ENCODE measurements at regions not wholly inside any gene's neighbourhood (a gene's known extent, or its start where the extent isn't known, plus 50 kb on each side); places are given as distances from the start of the nearest gene placed in this dataset.

DNA sequence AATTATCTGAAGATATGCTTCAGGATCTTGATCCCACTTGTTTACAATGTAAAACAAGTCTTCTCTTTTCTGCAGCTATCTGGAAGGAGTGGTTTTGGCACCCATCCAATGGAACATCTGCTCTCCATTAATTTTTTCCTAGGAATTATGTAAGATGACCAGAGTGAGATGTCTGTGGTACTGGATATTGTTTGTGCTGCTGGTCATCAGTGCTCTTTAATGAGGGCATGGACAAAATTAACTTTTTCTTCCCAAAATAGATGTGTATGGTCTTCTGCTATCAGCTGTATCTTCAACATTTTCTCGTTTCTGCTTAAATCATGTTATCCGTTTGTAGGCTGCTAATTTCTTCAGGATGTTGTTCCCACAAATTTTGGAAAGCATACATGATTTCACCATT, 415.4 kb upstream of the KLHL1 start:
- no peak for TF ChIP-seq EZH2phosphoT487 (IDR thresholded peaks at IDR 0.05; ENCODE audit: borderline replicate concordance, low read depth)
- peak; percentile 16; the same call in 1 of the 2 replicates for TF ChIP-seq POLR2AphosphoS5 (IDR thresholded peaks at IDR 0.05; ENCODE audit: low read depth, low read length)
- peak in 1 of 2 experiments; percentile 58; a peak in 1 of 4 replicates for TF ChIP-seq EP300 (IDR thresholded peaks at IDR 0.05; ENCODE audit: borderline replicate concordance in 1 of 2, low read depth in 1 of 2, low read length in 1 of 2)
- TF ChIP-seq, protein P1, sequence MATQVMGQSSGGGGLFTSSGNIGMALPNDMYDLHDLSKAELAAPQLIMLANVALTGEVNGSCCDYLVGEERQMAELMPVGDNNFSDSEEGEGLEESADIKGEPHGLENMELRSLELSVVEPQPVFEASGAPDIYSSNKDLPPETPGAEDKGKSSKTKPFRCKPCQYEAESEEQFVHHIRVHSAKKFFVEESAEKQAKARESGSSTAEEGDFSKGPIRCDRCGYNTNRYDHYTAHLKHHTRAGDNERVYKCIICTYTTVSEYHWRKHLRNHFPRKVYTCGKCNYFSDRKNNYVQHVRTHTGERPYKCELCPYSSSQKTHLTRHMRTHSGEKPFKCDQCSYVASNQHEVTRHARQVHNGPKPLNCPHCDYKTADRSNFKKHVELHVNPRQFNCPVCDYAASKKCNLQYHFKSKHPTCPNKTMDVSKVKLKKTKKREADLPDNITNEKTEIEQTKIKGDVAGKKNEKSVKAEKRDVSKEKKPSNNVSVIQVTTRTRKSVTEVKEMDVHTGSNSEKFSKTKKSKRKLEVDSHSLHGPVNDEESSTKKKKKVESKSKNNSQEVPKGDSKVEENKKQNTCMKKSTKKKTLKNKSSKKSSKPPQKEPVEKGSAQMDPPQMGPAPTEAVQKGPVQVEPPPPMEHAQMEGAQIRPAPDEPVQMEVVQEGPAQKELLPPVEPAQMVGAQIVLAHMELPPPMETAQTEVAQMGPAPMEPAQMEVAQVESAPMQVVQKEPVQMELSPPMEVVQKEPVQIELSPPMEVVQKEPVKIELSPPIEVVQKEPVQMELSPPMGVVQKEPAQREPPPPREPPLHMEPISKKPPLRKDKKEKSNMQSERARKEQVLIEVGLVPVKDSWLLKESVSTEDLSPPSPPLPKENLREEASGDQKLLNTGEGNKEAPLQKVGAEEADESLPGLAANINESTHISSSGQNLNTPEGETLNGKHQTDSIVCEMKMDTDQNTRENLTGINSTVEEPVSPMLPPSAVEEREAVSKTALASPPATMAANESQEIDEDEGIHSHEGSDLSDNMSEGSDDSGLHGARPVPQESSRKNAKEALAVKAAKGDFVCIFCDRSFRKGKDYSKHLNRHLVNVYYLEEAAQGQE (IDR thresholded peaks at IDR 0.05; ENCODE audit: low read depth, low read length) = no peak
- no peak for TF ChIP-seq SIN3A (IDR thresholded peaks at IDR 0.05; ENCODE audit: borderline replicate concordance, low read depth, low read length)
